K562 (cell line): ENCODE measurements at regions not wholly inside any gene's neighbourhood (a gene's known extent, or its start where the extent isn't known, plus 50 kb on each side); places are given as distances from the start of the nearest gene placed in this dataset.

ENCODE experiments used
- ATAC-seq: fragments of 200-7000 bp; cut with Tn5 transposase; 3 replicates; pipeline ENCODE4 v1.9.1; 2020; ENCODE audit warnings: moderate library complexity
- BruUV-seq: library from RNA; stranded (reverse); fragments of 400-500 nt; replicated peaks from 2 replicates; lab custom pipeline; 2021; lab: Mats Ljungman, UMichigan
- CTCF ChIA-PET: fragments of 300-600 bp; formaldehyde crosslinking; extraction: SDS; loops from one replicate; lab custom pipeline; 2021; ENCODE audit warnings: low intra/inter-chr PET ratio; lab: Yijun Ruan, JAX
- POLR2A ChIA-PET: fragments of 300-600, 350-650 bp; sonication (Branson Sonifier 250); formaldehyde crosslinking; extraction: SDS; loops from one replicate; lab custom pipeline; 2021; ENCODE audit warnings: antibody characterized with exemption, inconsistent platforms; lab: Yijun Ruan, JAX
- DNase-seq, 4 experiments: peaks; one replicate each; pipeline versions ENCODE4 v3.0.0 to v3.0.0-alpha.2; 2011 to 2018; ENCODE audit warnings: low spot score in 3 of 4, mixed read lengths in 3 of 4; ENCODE audit errors: extremely low read depth in 1 of 4
- FAIRE-seq: peaks from 2 replicates; lab custom pipeline; 2011; peaks lifted over from hg19 to GRCh38; lab: Jason Lieb, UNC
- H2AFZ ChIP-seq: 2 replicates; pipeline ENCODE4 v1.6.0; 2011; ENCODE audit warnings: low read depth, low read length, control low read depth, inconsistent platforms
- H3K27ac ChIP-seq: fragments of 200-600 bp; 3 replicates; pipeline ENCODE4 v1.8.0; 2011; ENCODE audit warnings: low read depth, mild to moderate bottlenecking, control low read depth, inconsistent platforms, low read length, moderate library complexity, mixed read lengths; ENCODE audit errors: extremely low read depth
- H3K27me3 ChIP-seq, 2 experiments: fragments of 300-600 bp in 1 of 2; 2 replicates in 1 of 2; 3 replicates in 1 of 2; pipeline versions ENCODE4 v1.6.0 to v1.8.0; 2011; ENCODE audit warnings: inconsistent platforms in 2 of 2, low read length in 2 of 2, mild to moderate bottlenecking in 1 of 2, mixed read lengths in 1 of 2, moderate library complexity in 1 of 2; ENCODE audit not compliant: control insufficient read depth in 2 of 2, insufficient read depth in 2 of 2
- H3K36me3 ChIP-seq: fragments of 300-600 bp; 3 replicates; pipeline ENCODE4 v1.8.0; 2011; ENCODE audit warnings: mild to moderate bottlenecking, low read length, inconsistent platforms; ENCODE audit not compliant: control insufficient read depth, insufficient read depth
- H3K4me1 ChIP-seq, 2 experiments: fragments of 200-600 bp in 1 of 2; replicated peaks in 1 of 2; 2 replicates in 1 of 2; 3 replicates in 1 of 2; pipeline versions ENCODE4 v1.5.1 to v1.8.0; 2011; ENCODE audit warnings: inconsistent platforms in 2 of 2, low read length in 2 of 2, mild to moderate bottlenecking in 1 of 2, mixed read lengths in 1 of 2, moderate library complexity in 1 of 2; ENCODE audit not compliant: control insufficient read depth in 2 of 2, insufficient read depth in 2 of 2
- H3K4me2 ChIP-seq: 2 replicates; pipeline ENCODE4 v1.6.1; 2011; ENCODE audit warnings: low read length, control low read depth, inconsistent platforms, mixed read lengths; ENCODE audit not compliant: insufficient read depth
- H3K4me3 ChIP-seq: fragments of 200-600 bp; sonication (generic), shearing (Covaris generic); 2 replicates; pipeline ENCODE4 v1.5.1; 2016; ENCODE audit warnings: control low read depth, inconsistent platforms
- H3K79me2 ChIP-seq: fragments of 200-600 bp; 3 replicates; pipeline ENCODE4 v1.8.0; 2011; ENCODE audit warnings: low read length, inconsistent platforms; ENCODE audit not compliant: control insufficient read depth, insufficient read depth
- H3K9ac ChIP-seq, 2 experiments: 2 replicates each; pipeline versions ENCODE4 v1.6.0 to v1.6.1; 2011; ENCODE audit warnings: low read depth in 2 of 2, low read length in 2 of 2, control low read depth in 1 of 2, inconsistent platforms in 1 of 2, mild to moderate bottlenecking in 1 of 2, mixed read lengths in 1 of 2; ENCODE audit not compliant: insufficient read depth in 1 of 2
- H3K9me1 ChIP-seq: one replicate; pipeline ENCODE4 v1.6.0; 2011; ENCODE audit warnings: inconsistent platforms, mild to moderate bottlenecking, low read length, moderate library complexity; ENCODE audit not compliant: control insufficient read depth, insufficient read depth
- H3K9me3 ChIP-seq: replicated peaks from 2 replicates; pipeline ENCODE4 v1.5.1; 2011; ENCODE audit warnings: low read depth, low read length, inconsistent platforms; ENCODE audit not compliant: control insufficient read depth, insufficient read depth
- H4K20me1 ChIP-seq: replicated peaks from 2 replicates; pipeline ENCODE4 v1.6.1; 2011; ENCODE audit warnings: low read length, inconsistent platforms, mixed read lengths; ENCODE audit not compliant: control insufficient read depth, insufficient read depth
- EGR1 ChIP-seq: fragments of 450-650 bp; conservative IDR thresholded peaks from 2 replicates; pipeline ENCODE4 v1.6.1; 2017; ENCODE audit warnings: mild to moderate bottlenecking
- POLR3G ChIP-seq: IDR thresholded peaks from 2 replicates; pipeline ENCODE4 v1.6.1; 2011; ENCODE audit not compliant: insufficient read length, insufficient replicate concordance; ENCODE audit errors: extremely low read depth
- SMARCE1 ChIP-seq: fragments of 450-650 bp; IDR thresholded peaks from 2 replicates; pipeline ENCODE4 v1.7.1; 2016; ENCODE audit warnings: mild to moderate bottlenecking
- SPI1 ChIP-seq: IDR thresholded peaks from 2 replicates; pipeline ENCODE4 v1.6.1; 2011; ENCODE audit warnings: low read depth, low read length, control low read depth, borderline replicate concordance
- TCF3 ChIP-seq: sonication (generic); formaldehyde crosslinking; IDR thresholded peaks from 2 replicates; pipeline ENCODE4 v1.4.0; 2020; ENCODE audit warnings: mild to moderate bottlenecking, missing genetic modification reagents
- ZFP1 ChIP-seq: fragments of 450-650 bp; formaldehyde crosslinking; IDR thresholded peaks from 2 replicates; pipeline ENCODE4 v1.4.0; 2020; ENCODE audit warnings: mild to moderate bottlenecking, mixed read lengths
- WGBS: fragments of 100-300 bp; shearing (Covaris generic); methylation state at CpG from one replicate; pipeline ENCODE4 v1.1.6; 2016; ENCODE audit warnings: low coverage, mixed read lengths; ENCODE audit not compliant: insufficient coverage; ENCODE audit errors: missing lambda C conversion rate; 5-methylcytosine and 5-hydroxymethylcytosine counted together
- in situ Hi-C: fragments of 300-500 bp; cut with MboI; formaldehyde crosslinking; loops from 4 replicates; pipeline ENCODE4 v1.15.0; 2018; ENCODE audit warnings: inconsistent platforms, mixed read lengths
- intact Hi-C: fragments of 100-400 bp; cut with micrococcal nuclease; formaldehyde crosslinking; loops from 2 replicates; pipeline ENCODE4 v1.14.2; 2022
- TF ChIP-seq, protein P1 (sequence below): sonication (generic); IDR thresholded peaks from 2 replicates; pipeline ENCODE4 v1.6.1; 2016
- TF ChIP-seq, protein P2 (sequence below): fragments of 450-650 bp; formaldehyde crosslinking; IDR thresholded peaks from 2 replicates; pipeline ENCODE4 v1.4.0; 2022; ENCODE audit warnings: mild to moderate bottlenecking, moderate library complexity
- TF ChIP-seq, protein P3 (sequence below): fragments of 250-450 bp; sonication (Bioruptor Pico); IDR thresholded peaks from 2 replicates; pipeline ENCODE4 v1.5.0; 2020; ENCODE audit warnings: mild to moderate bottlenecking, borderline replicate concordance
- TF ChIP-seq, protein P4 (sequence below): fragments of 450-650 bp; IDR thresholded peaks from one replicate; pipeline ENCODE4 v1.6.1; 2018; ENCODE audit warnings: mild to moderate bottlenecking, moderate library complexity; ENCODE audit not compliant: partially characterized antibody

DNA sequence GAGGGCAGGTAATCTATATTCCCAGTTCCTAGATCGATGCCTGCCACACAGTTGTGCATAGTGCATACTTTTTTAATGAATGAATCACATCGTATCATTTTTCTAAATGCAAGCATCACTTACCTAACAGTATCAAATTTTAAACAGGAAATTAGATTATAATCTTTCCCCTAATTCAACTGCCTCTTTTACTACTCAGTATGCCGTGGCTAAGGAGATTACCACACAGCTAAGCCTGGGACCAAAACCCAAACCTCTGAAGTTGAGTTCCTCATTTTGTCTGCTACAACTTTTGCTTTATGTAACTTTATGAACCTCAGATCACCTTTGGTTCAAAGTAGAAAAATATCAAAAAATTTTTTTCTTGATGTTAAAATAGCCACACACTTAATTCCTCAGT is 53.2 kb upstream of the FNDC3B start:
- H3K27ac ChIP-seq = no peak overlapping the region
- TF ChIP-seq, protein P1, sequence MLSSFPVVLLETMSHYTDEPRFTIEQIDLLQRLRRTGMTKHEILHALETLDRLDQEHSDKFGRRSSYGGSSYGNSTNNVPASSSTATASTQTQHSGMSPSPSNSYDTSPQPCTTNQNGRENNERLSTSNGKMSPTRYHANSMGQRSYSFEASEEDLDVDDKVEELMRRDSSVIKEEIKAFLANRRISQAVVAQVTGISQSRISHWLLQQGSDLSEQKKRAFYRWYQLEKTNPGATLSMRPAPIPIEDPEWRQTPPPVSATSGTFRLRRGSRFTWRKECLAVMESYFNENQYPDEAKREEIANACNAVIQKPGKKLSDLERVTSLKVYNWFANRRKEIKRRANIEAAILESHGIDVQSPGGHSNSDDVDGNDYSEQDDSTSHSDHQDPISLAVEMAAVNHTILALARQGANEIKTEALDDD = peak; percentile 75
- TF ChIP-seq SMARCE1 = peak; percentile 25; the same call in 1 of the 2 replicates
- TF ChIP-seq TCF3 (CRISPR knock-in tag) = no peak
- peak; percentile 87 for TF ChIP-seq SPI1
- intact Hi-C loops = no loop called here
- no peaks in the 10 kb centered on the region for H4K20me1 ChIP-seq
- DNase-seq (no peak), FAIRE-seq (no peak), ATAC-seq (peak; percentile 51; the same call in 2 of the 3 replicates)
- no peaks in the 10 kb centered on the region for H3K9me1 ChIP-seq
- no peak overlapping the region for H3K4me3 ChIP-seq
- H2AFZ ChIP-seq = no peak overlapping the region
- no peaks in the 10 kb centered on the region for H3K79me2 ChIP-seq
- POLR2A ChIA-PET = no interaction called here
- H3K9ac ChIP-seq = no peak overlapping the region
- in situ Hi-C loops = no loop called here
- CTCF ChIA-PET = no interaction called here
- H3K9me3 ChIP-seq = no peaks in the 10 kb centered on the region
- no peaks in the 10 kb centered on the region for H3K27me3 ChIP-seq
- no TSS peak for BruUV-seq
- WGBS = 45% methylated on average over 3 of the region's 3 CpGs
- peaks cover 0 to 2% of the 10 kb centered on the region in 2 experiments; a peak in 2 of 5 replicates for H3K4me1 ChIP-seq
- H3K36me3 ChIP-seq = no peaks in the 10 kb centered on the region
- no peak overlapping the region for H3K4me2 ChIP-seq

DNA sequence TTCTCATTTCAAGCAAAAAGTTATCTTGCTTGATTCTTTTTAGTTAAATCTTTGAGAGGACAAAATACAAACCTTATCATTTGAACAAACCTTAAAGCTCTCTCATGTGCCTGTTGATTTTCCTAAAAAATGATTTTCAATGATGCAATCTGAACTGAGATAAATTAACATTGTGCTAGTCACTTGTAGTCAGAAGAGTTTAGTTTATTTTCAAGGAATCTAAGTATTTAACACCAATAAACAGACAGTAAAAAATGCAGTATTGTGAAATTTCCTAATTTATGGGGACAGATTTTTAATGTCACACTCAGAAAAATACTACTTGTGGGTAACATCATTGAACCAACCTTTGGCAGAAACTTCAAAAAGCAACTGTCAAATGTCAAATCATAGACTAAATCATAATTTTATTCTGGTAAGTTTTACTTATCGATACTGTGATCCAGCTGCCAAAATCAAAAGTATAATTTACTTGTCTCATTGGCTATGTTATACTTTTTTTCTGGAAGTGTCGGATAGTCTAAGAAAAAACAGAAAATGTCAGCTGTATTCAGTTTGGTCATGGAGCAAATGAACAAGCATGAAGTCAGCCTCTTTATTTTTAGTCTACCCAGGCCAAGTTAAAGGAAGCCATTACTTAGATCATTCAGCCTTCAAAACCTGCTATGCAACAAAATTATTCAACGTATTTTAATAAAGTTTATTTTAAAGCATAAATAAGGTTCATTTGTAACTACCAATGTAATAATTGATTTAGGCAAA is 52.4 kb upstream of the FNDC3B start:
- H3K9me1 ChIP-seq = no peaks in the 10 kb centered on the region
- no peak for ATAC-seq
- H3K4me1 ChIP-seq = no peaks in the 10 kb centered on the region
- DNase-seq = no peak
- no peak overlapping the region for H3K9ac ChIP-seq
- no peak for FAIRE-seq
- no peaks in the 10 kb centered on the region for H3K9me3 ChIP-seq
- H4K20me1 ChIP-seq = no peaks in the 10 kb centered on the region
- POLR2A ChIA-PET = interaction anchor here (1.5 kb wide), 1 partner anchor 15 kb away, joined by 4 read pairs; no protein-coding TSS in a partner anchor
- no peaks in the 10 kb centered on the region for H3K27me3 ChIP-seq
- no peak overlapping the region for H3K4me3 ChIP-seq
- no peak overlapping the region for H3K4me2 ChIP-seq
- intact Hi-C loops = no loop called here
- in situ Hi-C loops = no loop called here
- no peak overlapping the region for H3K27ac ChIP-seq
- CTCF ChIA-PET = no interaction called here
- no peaks in the 10 kb centered on the region for H3K36me3 ChIP-seq
- H2AFZ ChIP-seq = peak overlapping the region; percentile 11; the same call in 1 of the 2 replicates
- WGBS = 58% methylated on average over 3 of the region's 3 CpGs
- BruUV-seq = no TSS peak
- H3K79me2 ChIP-seq = no peaks in the 10 kb centered on the region
- TF ChIP-seq ZFP1 (CRISPR knock-in tag) = no peak
- no peak for TF ChIP-seq POLR3G
- TF ChIP-seq, protein P2, sequence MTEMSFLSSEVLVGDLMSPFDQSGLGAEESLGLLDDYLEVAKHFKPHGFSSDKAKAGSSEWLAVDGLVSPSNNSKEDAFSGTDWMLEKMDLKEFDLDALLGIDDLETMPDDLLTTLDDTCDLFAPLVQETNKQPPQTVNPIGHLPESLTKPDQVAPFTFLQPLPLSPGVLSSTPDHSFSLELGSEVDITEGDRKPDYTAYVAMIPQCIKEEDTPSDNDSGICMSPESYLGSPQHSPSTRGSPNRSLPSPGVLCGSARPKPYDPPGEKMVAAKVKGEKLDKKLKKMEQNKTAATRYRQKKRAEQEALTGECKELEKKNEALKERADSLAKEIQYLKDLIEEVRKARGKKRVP (CRISPR knock-in tag) = no peak
- TF ChIP-seq EGR1 = no peak
- TF ChIP-seq, protein P3, sequence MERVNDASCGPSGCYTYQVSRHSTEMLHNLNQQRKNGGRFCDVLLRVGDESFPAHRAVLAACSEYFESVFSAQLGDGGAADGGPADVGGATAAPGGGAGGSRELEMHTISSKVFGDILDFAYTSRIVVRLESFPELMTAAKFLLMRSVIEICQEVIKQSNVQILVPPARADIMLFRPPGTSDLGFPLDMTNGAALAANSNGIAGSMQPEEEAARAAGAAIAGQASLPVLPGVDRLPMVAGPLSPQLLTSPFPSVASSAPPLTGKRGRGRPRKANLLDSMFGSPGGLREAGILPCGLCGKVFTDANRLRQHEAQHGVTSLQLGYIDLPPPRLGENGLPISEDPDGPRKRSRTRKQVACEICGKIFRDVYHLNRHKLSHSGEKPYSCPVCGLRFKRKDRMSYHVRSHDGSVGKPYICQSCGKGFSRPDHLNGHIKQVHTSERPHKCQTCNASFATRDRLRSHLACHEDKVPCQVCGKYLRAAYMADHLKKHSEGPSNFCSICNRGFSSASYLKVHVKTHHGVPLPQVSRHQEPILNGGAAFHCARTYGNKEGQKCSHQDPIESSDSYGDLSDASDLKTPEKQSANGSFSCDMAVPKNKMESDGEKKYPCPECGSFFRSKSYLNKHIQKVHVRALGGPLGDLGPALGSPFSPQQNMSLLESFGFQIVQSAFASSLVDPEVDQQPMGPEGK (CRISPR knock-in tag) = no peak
- TF ChIP-seq, protein P4, sequence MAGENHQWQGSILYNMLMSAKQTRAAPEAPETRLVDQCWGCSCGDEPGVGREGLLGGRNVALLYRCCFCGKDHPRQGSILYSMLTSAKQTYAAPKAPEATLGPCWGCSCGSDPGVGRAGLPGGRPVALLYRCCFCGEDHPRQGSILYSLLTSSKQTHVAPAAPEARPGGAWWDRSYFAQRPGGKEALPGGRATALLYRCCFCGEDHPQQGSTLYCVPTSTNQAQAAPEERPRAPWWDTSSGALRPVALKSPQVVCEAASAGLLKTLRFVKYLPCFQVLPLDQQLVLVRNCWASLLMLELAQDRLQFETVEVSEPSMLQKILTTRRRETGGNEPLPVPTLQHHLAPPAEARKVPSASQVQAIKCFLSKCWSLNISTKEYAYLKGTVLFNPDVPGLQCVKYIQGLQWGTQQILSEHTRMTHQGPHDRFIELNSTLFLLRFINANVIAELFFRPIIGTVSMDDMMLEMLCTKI = no peak
